ENCODE measurements at regions not wholly inside any gene's neighbourhood (a gene's known extent, or its start where the extent isn't known, plus 50 kb on each side); places are given as distances from the start of the nearest gene placed in this dataset.

DNA sequence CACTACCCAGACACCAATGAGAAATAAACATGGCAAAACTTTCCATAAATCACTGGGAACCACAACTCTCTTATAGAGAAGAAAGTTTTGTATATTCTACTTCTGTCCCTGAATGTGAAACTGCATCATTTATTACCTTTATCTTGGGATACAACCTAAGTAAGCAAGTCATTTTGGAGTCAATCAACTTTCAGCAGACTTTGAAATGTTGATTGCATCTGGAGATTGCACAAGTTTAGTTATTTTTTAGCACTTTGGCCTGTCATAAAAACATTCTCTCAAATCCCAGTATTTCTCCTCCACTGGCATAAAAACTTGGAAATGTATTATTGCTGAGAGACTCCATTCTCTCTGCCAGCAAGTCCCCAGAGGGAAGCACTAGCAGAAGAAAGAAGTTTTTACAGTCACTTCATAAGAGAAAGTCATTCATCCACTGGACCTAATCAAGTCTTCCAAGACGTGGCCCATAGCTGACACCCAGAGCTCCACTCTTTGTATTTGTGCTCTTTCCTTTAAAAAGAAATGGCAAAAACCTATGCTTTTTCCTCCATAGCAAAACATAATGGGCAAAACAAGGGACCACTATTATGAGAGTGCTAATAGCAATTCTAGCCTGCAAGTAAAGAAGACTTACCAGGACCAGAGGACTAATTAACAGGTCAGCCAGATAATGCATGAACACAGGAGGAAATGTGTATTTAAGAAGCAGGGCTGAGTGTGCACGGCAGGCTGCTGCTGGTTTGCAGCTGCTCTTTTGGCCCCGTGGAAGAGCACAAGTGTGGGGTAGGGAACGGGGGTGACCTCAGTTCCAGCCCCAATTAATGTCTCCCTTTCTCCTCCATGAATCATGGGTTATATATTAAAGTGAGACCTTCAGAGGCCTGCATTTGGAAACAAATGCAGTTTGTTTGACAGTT is 171.5 kb downstream of the INO80D start:
- Histone ChIP-seq H3K27ac (ENCODE audit: extremely low read depth, low read depth, low read length) (no peak overlapping the region), H3K36me3 (ENCODE audit: control insufficient read depth in 2 of 2, insufficient read depth in 1 of 2, low read length in 2 of 2) (no peaks in the 10 kb centered on the region), H3K4me3 (ENCODE audit: low read depth, low read length) (no peak overlapping the region), H3K9me3 (ENCODE audit: control insufficient read depth, insufficient read depth, low read depth, low read length) (no peaks in the 10 kb centered on the region), H3K4me1 (ENCODE audit: control insufficient read depth, insufficient read depth, low read length) (no peaks in the 10 kb centered on the region)
- ChIA-PET CTCF (interaction anchor here (0.7 to 1.4 kb wide), 3 partner anchors 9 to 139 kb away, joined by 3 to 7 read pairs (median 6); no protein-coding TSS in a partner anchor), POLR2A (no interaction called here)
- TF ChIP-seq ZNF157 (tag by site-specific recombination; IDR thresholded peaks at IDR 0.05) (no peak), GLI4 (tag by site-specific recombination; IDR thresholded peaks at IDR 0.05) (no peak), ZNF202 (tag by site-specific recombination; IDR thresholded peaks at IDR 0.05; ENCODE audit: borderline replicate concordance) (no peak), ZBTB17 (tag by site-specific recombination; IDR thresholded peaks at IDR 0.05) (no peak), ZNF561 (tag by site-specific recombination; IDR thresholded peaks at IDR 0.05; ENCODE audit: borderline replicate concordance) (no peak), ZNF214 (tag by site-specific recombination; IDR thresholded peaks at IDR 0.05; ENCODE audit: borderline replicate concordance) (no peak), ZNF48 (tag by site-specific recombination; IDR thresholded peaks at IDR 0.05) (no peak)
- TF ChIP-seq, protein P1, sequence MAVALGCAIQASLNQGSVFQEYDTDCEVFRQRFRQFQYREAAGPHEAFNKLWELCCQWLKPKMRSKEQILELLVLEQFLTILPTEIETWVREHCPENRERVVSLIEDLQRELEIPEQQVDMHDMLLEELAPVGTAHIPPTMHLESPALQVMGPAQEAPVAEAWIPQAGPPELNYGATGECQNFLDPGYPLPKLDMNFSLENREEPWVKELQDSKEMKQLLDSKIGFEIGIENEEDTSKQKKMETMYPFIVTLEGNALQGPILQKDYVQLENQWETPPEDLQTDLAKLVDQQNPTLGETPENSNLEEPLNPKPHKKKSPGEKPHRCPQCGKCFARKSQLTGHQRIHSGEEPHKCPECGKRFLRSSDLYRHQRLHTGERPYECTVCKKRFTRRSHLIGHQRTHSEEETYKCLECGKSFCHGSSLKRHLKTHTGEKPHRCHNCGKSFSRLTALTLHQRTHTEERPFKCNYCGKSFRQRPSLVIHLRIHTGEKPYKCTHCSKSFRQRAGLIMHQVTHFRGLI (tag by site-specific recombination; IDR thresholded peaks at IDR 0.05): no peak
- TF ChIP-seq, protein P2, sequence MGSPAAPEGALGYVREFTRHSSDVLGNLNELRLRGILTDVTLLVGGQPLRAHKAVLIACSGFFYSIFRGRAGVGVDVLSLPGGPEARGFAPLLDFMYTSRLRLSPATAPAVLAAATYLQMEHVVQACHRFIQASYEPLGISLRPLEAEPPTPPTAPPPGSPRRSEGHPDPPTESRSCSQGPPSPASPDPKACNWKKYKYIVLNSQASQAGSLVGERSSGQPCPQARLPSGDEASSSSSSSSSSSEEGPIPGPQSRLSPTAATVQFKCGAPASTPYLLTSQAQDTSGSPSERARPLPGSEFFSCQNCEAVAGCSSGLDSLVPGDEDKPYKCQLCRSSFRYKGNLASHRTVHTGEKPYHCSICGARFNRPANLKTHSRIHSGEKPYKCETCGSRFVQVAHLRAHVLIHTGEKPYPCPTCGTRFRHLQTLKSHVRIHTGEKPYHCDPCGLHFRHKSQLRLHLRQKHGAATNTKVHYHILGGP (tag by site-specific recombination; IDR thresholded peaks at IDR 0.05): no peak
- TF ChIP-seq, protein P3, sequence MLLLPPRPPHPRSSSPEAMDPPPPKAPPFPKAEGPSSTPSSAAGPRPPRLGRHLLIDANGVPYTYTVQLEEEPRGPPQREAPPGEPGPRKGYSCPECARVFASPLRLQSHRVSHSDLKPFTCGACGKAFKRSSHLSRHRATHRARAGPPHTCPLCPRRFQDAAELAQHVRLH (tag by site-specific recombination; IDR thresholded peaks at IDR 0.05): no peak

DNA sequence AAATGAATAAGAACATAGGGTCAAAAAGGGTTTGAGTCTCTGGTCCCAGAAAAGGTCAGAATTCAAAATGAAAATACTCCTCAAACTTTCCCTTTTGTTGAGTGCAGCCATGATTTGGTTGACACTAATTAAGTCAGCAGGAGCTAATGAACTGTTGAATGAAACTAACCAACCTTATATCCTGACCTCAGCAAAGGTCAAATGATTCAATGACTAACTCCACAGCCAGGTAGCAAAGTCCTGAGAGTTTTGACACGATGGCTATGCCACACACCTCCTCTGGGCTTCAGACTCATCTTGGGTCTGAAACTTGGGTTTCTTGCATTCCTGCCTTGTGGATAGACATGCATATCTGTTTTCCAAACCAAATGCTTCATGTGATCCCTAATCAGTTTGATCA is 172.3 kb downstream of the INO80D start:
- Histone ChIP-seq H3K9me3 (ENCODE audit: control insufficient read depth, insufficient read depth, low read depth, low read length) (no peaks in the 10 kb centered on the region), H3K4me3 (ENCODE audit: low read depth, low read length) (no peak overlapping the region), H3K27ac (ENCODE audit: extremely low read depth, low read depth, low read length) (no peak overlapping the region), H3K4me1 (ENCODE audit: control insufficient read depth, insufficient read depth, low read length) (no peaks in the 10 kb centered on the region), H3K36me3 (ENCODE audit: control insufficient read depth in 2 of 2, insufficient read depth in 1 of 2, low read length in 2 of 2) (no peaks in the 10 kb centered on the region)
- ChIA-PET CTCF (interaction anchor here (0.6 kb wide), 2 partner anchors 29 to 109 kb away, joined by 3 read pairs; no protein-coding TSS in a partner anchor), POLR2A (no interaction called here)
- TF ChIP-seq TRIM28 (IDR thresholded peaks at IDR 0.05; ENCODE audit: borderline replicate concordance, low read length): no peak
- TF ChIP-seq MZF1 (tag by site-specific recombination; IDR thresholded peaks at IDR 0.05; ENCODE audit: borderline replicate concordance): no peak
- TF ChIP-seq, protein P4, sequence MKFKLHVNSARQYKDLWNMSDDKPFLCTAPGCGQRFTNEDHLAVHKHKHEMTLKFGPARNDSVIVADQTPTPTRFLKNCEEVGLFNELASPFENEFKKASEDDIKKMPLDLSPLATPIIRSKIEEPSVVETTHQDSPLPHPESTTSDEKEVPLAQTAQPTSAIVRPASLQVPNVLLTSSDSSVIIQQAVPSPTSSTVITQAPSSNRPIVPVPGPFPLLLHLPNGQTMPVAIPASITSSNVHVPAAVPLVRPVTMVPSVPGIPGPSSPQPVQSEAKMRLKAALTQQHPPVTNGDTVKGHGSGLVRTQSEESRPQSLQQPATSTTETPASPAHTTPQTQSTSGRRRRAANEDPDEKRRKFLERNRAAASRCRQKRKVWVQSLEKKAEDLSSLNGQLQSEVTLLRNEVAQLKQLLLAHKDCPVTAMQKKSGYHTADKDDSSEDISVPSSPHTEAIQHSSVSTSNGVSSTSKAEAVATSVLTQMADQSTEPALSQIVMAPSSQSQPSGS (tag by site-specific recombination; IDR thresholded peaks at IDR 0.05; ENCODE audit: low read depth): no peak
- no peak for TF ChIP-seq ZNF169 (tag by site-specific recombination; IDR thresholded peaks at IDR 0.05)
- TF ChIP-seq ZNF707 (tag by site-specific recombination; IDR thresholded peaks at IDR 0.05): no peak
- no peak for TF ChIP-seq ZSCAN23 (tag by site-specific recombination; IDR thresholded peaks at IDR 0.05)
- no peak for TF ChIP-seq ZNF324 (tag by site-specific recombination; IDR thresholded peaks at IDR 0.05)
- TF ChIP-seq ZNF510 (tag by site-specific recombination; IDR thresholded peaks at IDR 0.05; ENCODE audit: insufficient replicate concordance): no peak
- TF ChIP-seq, protein P5, sequence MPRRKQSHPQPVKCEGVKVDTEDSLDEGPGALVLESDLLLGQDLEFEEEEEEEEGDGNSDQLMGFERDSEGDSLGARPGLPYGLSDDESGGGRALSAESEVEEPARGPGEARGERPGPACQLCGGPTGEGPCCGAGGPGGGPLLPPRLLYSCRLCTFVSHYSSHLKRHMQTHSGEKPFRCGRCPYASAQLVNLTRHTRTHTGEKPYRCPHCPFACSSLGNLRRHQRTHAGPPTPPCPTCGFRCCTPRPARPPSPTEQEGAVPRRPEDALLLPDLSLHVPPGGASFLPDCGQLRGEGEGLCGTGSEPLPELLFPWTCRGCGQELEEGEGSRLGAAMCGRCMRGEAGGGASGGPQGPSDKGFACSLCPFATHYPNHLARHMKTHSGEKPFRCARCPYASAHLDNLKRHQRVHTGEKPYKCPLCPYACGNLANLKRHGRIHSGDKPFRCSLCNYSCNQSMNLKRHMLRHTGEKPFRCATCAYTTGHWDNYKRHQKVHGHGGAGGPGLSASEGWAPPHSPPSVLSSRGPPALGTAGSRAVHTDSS (tag by site-specific recombination; IDR thresholded peaks at IDR 0.05): no peak
- TF ChIP-seq, protein P6, sequence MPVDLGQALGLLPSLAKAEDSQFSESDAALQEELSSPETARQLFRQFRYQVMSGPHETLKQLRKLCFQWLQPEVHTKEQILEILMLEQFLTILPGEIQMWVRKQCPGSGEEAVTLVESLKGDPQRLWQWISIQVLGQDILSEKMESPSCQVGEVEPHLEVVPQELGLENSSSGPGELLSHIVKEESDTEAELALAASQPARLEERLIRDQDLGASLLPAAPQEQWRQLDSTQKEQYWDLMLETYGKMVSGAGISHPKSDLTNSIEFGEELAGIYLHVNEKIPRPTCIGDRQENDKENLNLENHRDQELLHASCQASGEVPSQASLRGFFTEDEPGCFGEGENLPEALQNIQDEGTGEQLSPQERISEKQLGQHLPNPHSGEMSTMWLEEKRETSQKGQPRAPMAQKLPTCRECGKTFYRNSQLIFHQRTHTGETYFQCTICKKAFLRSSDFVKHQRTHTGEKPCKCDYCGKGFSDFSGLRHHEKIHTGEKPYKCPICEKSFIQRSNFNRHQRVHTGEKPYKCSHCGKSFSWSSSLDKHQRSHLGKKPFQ (tag by site-specific recombination; IDR thresholded peaks at IDR 0.05): no peak
- TF ChIP-seq ZNF501 (tag by site-specific recombination; IDR thresholded peaks at IDR 0.05): no peak
- TF ChIP-seq ZNF792 (tag by site-specific recombination; IDR thresholded peaks at IDR 0.05): no peak
- TF ChIP-seq, protein P7, sequence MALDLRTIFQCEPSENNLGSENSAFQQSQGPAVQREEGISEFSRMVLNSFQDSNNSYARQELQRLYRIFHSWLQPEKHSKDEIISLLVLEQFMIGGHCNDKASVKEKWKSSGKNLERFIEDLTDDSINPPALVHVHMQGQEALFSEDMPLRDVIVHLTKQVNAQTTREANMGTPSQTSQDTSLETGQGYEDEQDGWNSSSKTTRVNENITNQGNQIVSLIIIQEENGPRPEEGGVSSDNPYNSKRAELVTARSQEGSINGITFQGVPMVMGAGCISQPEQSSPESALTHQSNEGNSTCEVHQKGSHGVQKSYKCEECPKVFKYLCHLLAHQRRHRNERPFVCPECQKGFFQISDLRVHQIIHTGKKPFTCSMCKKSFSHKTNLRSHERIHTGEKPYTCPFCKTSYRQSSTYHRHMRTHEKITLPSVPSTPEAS (tag by site-specific recombination; IDR thresholded peaks at IDR 0.05): no peak
